Mesenchymal stem cell (in vitro differentiated cells and primary cell): ENCODE measurements at regions not wholly inside any gene's neighbourhood (a gene's known extent, or its start where the extent isn't known, plus 50 kb on each side); places are given as distances from the start of the nearest gene placed in this dataset.

ENCODE experiments used
- DNase-seq: peaks from one replicate; pipeline ENCODE4 v3.0.0-alpha.2; 2013
- H2AFZ ChIP-seq: one replicate; pipeline ENCODE4 v1.6.1; 2013; ENCODE audit warnings: low read depth, mild to moderate bottlenecking, control low read depth, inconsistent platforms, low read length, moderate library complexity
- H2AK5ac ChIP-seq: 2 replicates; pipeline ENCODE4 v1.6.1; 2013; ENCODE audit warnings: low read length, moderate library complexity, mild to moderate bottlenecking, inconsistent platforms; ENCODE audit not compliant: severe bottlenecking
- H2BK120ac ChIP-seq: one replicate; pipeline ENCODE4 v1.6.1; 2013; ENCODE audit warnings: low read depth, mild to moderate bottlenecking, inconsistent platforms, low read length, moderate library complexity
- H2BK12ac ChIP-seq, 2 experiments: one replicate each; pipeline ENCODE4 v1.6.1; 2013; ENCODE audit warnings: inconsistent platforms in 2 of 2, low read length in 2 of 2, mild to moderate bottlenecking in 2 of 2, moderate library complexity in 2 of 2, control low read depth in 1 of 2
- H2BK15ac ChIP-seq: one replicate; pipeline ENCODE4 v1.6.1; 2013; ENCODE audit warnings: mild to moderate bottlenecking, low read depth, inconsistent platforms; ENCODE audit not compliant: poor library complexity, severe bottlenecking
- H2BK5ac ChIP-seq: 2 replicates; pipeline ENCODE4 v1.6.1; 2013; ENCODE audit warnings: low read depth, mild to moderate bottlenecking, low read length, control low read depth, inconsistent platforms; ENCODE audit not compliant: poor library complexity, severe bottlenecking
- H3K14ac ChIP-seq, 2 experiments: one replicate each; pipeline ENCODE4 v1.6.1; 2013; ENCODE audit warnings: inconsistent platforms in 2 of 2, low read length in 2 of 2, control low read depth in 1 of 2, mild to moderate bottlenecking in 1 of 2, moderate library complexity in 1 of 2
- H3K18ac ChIP-seq, 2 experiments: one replicate each; pipeline ENCODE4 v1.6.1; 2013; ENCODE audit warnings: inconsistent platforms in 2 of 2, low read length in 2 of 2, control low read depth in 1 of 2, low read depth in 1 of 2, mild to moderate bottlenecking in 1 of 2
- H3K23ac ChIP-seq, 2 experiments: one replicate each; pipeline ENCODE4 v1.6.1; 2013; ENCODE audit warnings: inconsistent platforms in 2 of 2, low read length in 2 of 2, mild to moderate bottlenecking in 2 of 2, moderate library complexity in 2 of 2, control low read depth in 1 of 2
- H3K27ac ChIP-seq: 2 replicates; pipeline ENCODE4 v1.5.1; 2013; ENCODE audit warnings: mild to moderate bottlenecking, moderate library complexity, low read length, control low read depth, inconsistent platforms; ENCODE audit not compliant: poor library complexity, severe bottlenecking
- H3K27me3 ChIP-seq, 2 experiments: 2 replicates each; pipeline versions ENCODE4 v1.6.1 to v1.7.0; 2013; ENCODE audit warnings: low read length in 2 of 2, mild to moderate bottlenecking in 2 of 2, moderate library complexity in 2 of 2, control low read depth in 1 of 2, inconsistent platforms in 1 of 2; ENCODE audit not compliant: control insufficient read depth in 1 of 2, insufficient read depth in 1 of 2
- H3K36me3 ChIP-seq, 2 experiments: 2 replicates each; pipeline versions ENCODE4 v1.6.1 to v1.7.0; 2013; ENCODE audit warnings: low read length in 2 of 2, control low read depth in 1 of 2, inconsistent platforms in 1 of 2, low read depth in 1 of 2, mild to moderate bottlenecking in 1 of 2; ENCODE audit not compliant: insufficient read depth in 2 of 2, control insufficient read depth in 1 of 2
- H3K4ac ChIP-seq, 2 experiments: one replicate each; pipeline ENCODE4 v1.6.1; 2013; ENCODE audit warnings: inconsistent platforms in 2 of 2, low read length in 2 of 2, mild to moderate bottlenecking in 2 of 2, moderate library complexity in 2 of 2, control low read depth in 1 of 2, low read depth in 1 of 2
- H3K4me1 ChIP-seq: 2 replicates; pipeline ENCODE4 v1.6.1; 2013; ENCODE audit warnings: low read depth, low read length, control low read depth; ENCODE audit not compliant: control insufficient read depth, insufficient read depth
- H3K4me2 ChIP-seq: 2 replicates; pipeline ENCODE4 v1.6.1; 2013; ENCODE audit warnings: low read length, mild to moderate bottlenecking, inconsistent platforms; ENCODE audit not compliant: poor library complexity, severe bottlenecking
- H3K4me3 ChIP-seq, 2 experiments: 2 replicates each; pipeline versions ENCODE4 v1.5.1 to v1.7.0; 2013; ENCODE audit warnings: low read length in 2 of 2, mild to moderate bottlenecking in 2 of 2, control low read depth in 1 of 2, low read depth in 1 of 2; ENCODE audit not compliant: insufficient read depth in 1 of 2
- H3K79me1 ChIP-seq: replicated peaks from 2 replicates; pipeline ENCODE4 v1.6.1; 2013; ENCODE audit warnings: mild to moderate bottlenecking, control low read depth, low read length, inconsistent platforms; ENCODE audit not compliant: poor library complexity, severe bottlenecking
- H3K9ac ChIP-seq: 2 replicates; pipeline ENCODE4 v1.7.0; 2013; ENCODE audit warnings: mild to moderate bottlenecking, low read length, moderate library complexity
- H3K9me3 ChIP-seq: 2 replicates; pipeline ENCODE4 v1.7.0; 2013; ENCODE audit warnings: mild to moderate bottlenecking, low read length; ENCODE audit not compliant: control insufficient read depth
- H4K8ac ChIP-seq: one replicate; pipeline ENCODE4 v1.6.1; 2013; ENCODE audit warnings: inconsistent platforms, mild to moderate bottlenecking, low read length, moderate library complexity
- H4K91ac ChIP-seq: one replicate; pipeline ENCODE4 v1.6.1; 2013; ENCODE audit warnings: mild to moderate bottlenecking, low read length, inconsistent platforms
- WGBS: methylation state at CpG from one replicate; pipeline ENCODE4 v1.1.7; 2013; ENCODE audit warnings: mixed read lengths; 5-methylcytosine and 5-hydroxymethylcytosine counted together

GRCh38 chr4:62709618-62710252, 1509.6 kb downstream of the ADGRL3 start:
- Histone ChIP-seq H2AK5ac (no peak overlapping the region), H2BK5ac (no peak overlapping the region), H3K27me3 (no peaks in the 10 kb centered on the region), H2BK12ac (no peak overlapping the region), H3K36me3 (no peaks in the 10 kb centered on the region), H3K27ac (no peak overlapping the region), H2BK120ac (no peak overlapping the region), H3K4me1 (no peaks in the 10 kb centered on the region), H3K14ac (no peak overlapping the region), H3K79me1 (no peaks in the 10 kb centered on the region), H2BK15ac (no peak overlapping the region), H3K4me2 (no peak overlapping the region), H4K91ac (no peak overlapping the region), H3K9ac (no peak overlapping the region), H3K23ac (no peak overlapping the region), H2AFZ (no peak overlapping the region), H4K8ac (no peak overlapping the region), H3K4me3 (peak overlapping the region in 1 of 2 experiments; percentile 52), H3K4ac (no peak overlapping the region), H3K18ac (no peak overlapping the region), H3K9me3 (no peaks in the 10 kb centered on the region)
- WGBS, result 50% methylated on average over 2 of the region's 3 CpGs
- peak; percentile 34 for DNase-seq

GRCh38 chr4:62706423-62706822, 1506.3 kb downstream of the ADGRL3 start:
- no peak overlapping the region for H3K14ac ChIP-seq
- no peaks in the 10 kb centered on the region for H3K36me3 ChIP-seq
- H4K91ac ChIP-seq, result no peak overlapping the region
- H3K27me3 ChIP-seq, result no peaks in the 10 kb centered on the region
- H3K27ac ChIP-seq, result no peak overlapping the region
- H3K18ac ChIP-seq, result no peak overlapping the region
- H3K79me1 ChIP-seq, result no peaks in the 10 kb centered on the region
- no peak overlapping the region for H2BK12ac ChIP-seq
- H3K4ac ChIP-seq, result no peak overlapping the region
- no peak overlapping the region for H3K23ac ChIP-seq
- WGBS, result no CpG with 5 or more reads among the region's 2 CpGs
- H3K9ac ChIP-seq, result no peak overlapping the region
- H2BK120ac ChIP-seq, result no peak overlapping the region
- H3K4me2 ChIP-seq, result no peak overlapping the region
- H3K4me3 ChIP-seq, result no peak overlapping the region
- H3K4me1 ChIP-seq, result no peaks in the 10 kb centered on the region
- no peak overlapping the region for H2BK15ac ChIP-seq
- no peak for DNase-seq
- H4K8ac ChIP-seq, result no peak overlapping the region
- H2AFZ ChIP-seq, result no peak overlapping the region
- no peaks in the 10 kb centered on the region for H3K9me3 ChIP-seq
- no peak overlapping the region for H2AK5ac ChIP-seq
- H2BK5ac ChIP-seq, result no peak overlapping the region

GRCh38 chr4:62683799-62684566, 1483.9 kb downstream of the ADGRL3 start:
- Histone ChIP-seq H3K4ac (no peak overlapping the region), H3K9ac (no peak overlapping the region), H2AFZ (no peak overlapping the region), H3K4me3 (no peak overlapping the region), H3K4me1 (no peaks in the 10 kb centered on the region), H4K8ac (no peak overlapping the region), H3K18ac (no peak overlapping the region), H2BK5ac (no peak overlapping the region), H3K23ac (no peak overlapping the region), H3K36me3 (no peaks in the 10 kb centered on the region), H3K9me3 (peaks cover 5% of the 10 kb centered on the region), H2BK15ac (no peak overlapping the region), H3K4me2 (no peak overlapping the region), H3K79me1 (no peaks in the 10 kb centered on the region), H3K27me3 (no peaks in the 10 kb centered on the region), H2BK120ac (no peak overlapping the region), H4K91ac (no peak overlapping the region), H3K27ac (no peak overlapping the region), H2BK12ac (no peak overlapping the region), H3K14ac (no peak overlapping the region), H2AK5ac (no peak overlapping the region)
- 84% methylated on average over 13 of the region's 13 CpGs for WGBS
- no peak for DNase-seq

GRCh38 chr4:62676962-62677361, 1476.8 kb downstream of the ADGRL3 start:
- WGBS, result 63% methylated on average over 2 of the region's 2 CpGs

More at GRCh38 chr4:62676962-62677361, 1476.8 kb downstream of the ADGRL3 start:
- H3K4ac ChIP-seq, result no peak overlapping the region
- no peak overlapping the region for H2BK12ac ChIP-seq
- no peak overlapping the region for H3K9ac ChIP-seq
- DNase-seq, result no peak
- no peak overlapping the region for H3K14ac ChIP-seq
- no peak overlapping the region for H2BK120ac ChIP-seq
- H3K23ac ChIP-seq, result no peak overlapping the region
- H4K91ac ChIP-seq, result no peak overlapping the region
- H3K4me2 ChIP-seq, result no peak overlapping the region
- H3K9me3 ChIP-seq, result peaks cover 10% of the 10 kb centered on the region
- H3K18ac ChIP-seq, result no peak overlapping the region
- H3K4me3 ChIP-seq, result no peak overlapping the region
- no peaks in the 10 kb centered on the region for H3K4me1 ChIP-seq
- H2BK5ac ChIP-seq, result no peak overlapping the region
- H4K8ac ChIP-seq, result no peak overlapping the region
- no peak overlapping the region for H2BK15ac ChIP-seq
- H3K27me3 ChIP-seq, result no peaks in the 10 kb centered on the region
- H3K36me3 ChIP-seq, result no peaks in the 10 kb centered on the region
- H3K79me1 ChIP-seq, result no peaks in the 10 kb centered on the region
- no peak overlapping the region for H2AFZ ChIP-seq
- no peak overlapping the region for H3K27ac ChIP-seq
- no peak overlapping the region for H2AK5ac ChIP-seq
